ENCODE measurements at regions not wholly inside any gene's neighbourhood (a gene's known extent, or its start where the extent isn't known, plus 50 kb on each side); places are given as distances from the start of the nearest gene placed in this dataset.

DNA sequence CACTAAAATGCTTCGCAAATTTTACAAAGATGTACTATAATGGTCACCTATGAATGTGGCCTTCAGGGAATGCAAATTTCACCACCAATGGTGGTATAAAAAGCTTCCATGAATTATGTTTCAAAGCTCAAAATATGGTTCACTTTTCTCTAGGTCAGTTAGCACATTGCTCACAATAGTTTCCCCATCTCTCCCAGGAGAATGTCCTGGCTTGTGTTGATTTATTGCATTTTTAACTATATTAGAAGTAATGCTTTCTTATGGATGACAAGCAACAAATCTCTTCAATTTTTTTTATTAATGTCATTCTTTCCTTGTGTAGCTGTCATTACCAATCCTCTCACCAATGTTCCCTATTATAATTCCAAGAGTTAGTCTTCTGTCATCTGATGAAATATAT, 621.2 kb downstream of the TBC1D4 start:
- ChIA-PET CTCF (ENCODE audit: partially characterized antibody) (no interaction called here), POLR2A (ENCODE audit: partially characterized antibody) (no interaction called here)
- no peak overlapping the region for H2AFZ ChIP-seq (ENCODE audit: low read length)
- no peak overlapping the region for H4K91ac ChIP-seq (replicated peaks; ENCODE audit: insufficient read length, low read length)
- no peaks in the 10 kb centered on the region for H3K4me1 ChIP-seq (replicated peaks in 1 of 4; ENCODE audit: control insufficient read depth in 3 of 4, insufficient read depth in 4 of 4, low read length in 3 of 4)
- H3K79me1 ChIP-seq (ENCODE audit: low read depth, low read length), result no peaks in the 10 kb centered on the region
- H3K36me3 ChIP-seq (ENCODE audit: control insufficient read depth in 2 of 4, insufficient read depth in 4 of 4, low read length in 3 of 4), result no peaks in the 10 kb centered on the region
- no peak overlapping the region for H3K27ac ChIP-seq (ENCODE audit: low read depth, low read length)
- DNase-seq (ENCODE audit: low read depth in 1 of 2, low spot score in 2 of 2) (no peak), FAIRE-seq (no peak)
- H3K9ac ChIP-seq (replicated peaks in 1 of 4; ENCODE audit: extremely low read depth in 1 of 4, low read depth in 3 of 4, low read length in 3 of 4), result no peak overlapping the region
- no peak overlapping the region for H3K4me3 ChIP-seq (ENCODE audit: extremely low read depth in 1 of 4, insufficient read depth in 2 of 4, low read depth in 3 of 4, low read length in 4 of 4)
- H3K56ac ChIP-seq (replicated peaks; ENCODE audit: insufficient read length, low read depth, low read length), result no peak overlapping the region
- H2BK5ac ChIP-seq (ENCODE audit: low read depth, low read length), result no peak overlapping the region
- WGBS, 2 experiments (ENCODE audit: extremely low coverage in 1 of 2, insufficient coverage in 1 of 2, insufficient read length in 1 of 2, insufficient replicate concordance in 2 of 2, low coverage in 1 of 2, low lambda C conversion rate in 2 of 2, missing lambda C conversion rate in 1 of 2), result 100% methylated on average over 1 of the region's 1 CpG; no CpG with 5 or more reads in 1 of the 2 experiments
- no peaks in the 10 kb centered on the region for H3K9me3 ChIP-seq (ENCODE audit: insufficient read depth in 2 of 2, low read depth in 1 of 2, low read length in 1 of 2)
- no peak overlapping the region for H2BK120ac ChIP-seq (replicated peaks; ENCODE audit: low read depth, low read length)
- no peak overlapping the region for H4K5ac ChIP-seq (ENCODE audit: insufficient read length, low read depth, low read length)
- H4K8ac ChIP-seq (ENCODE audit: extremely low read depth, insufficient read depth, low read length), result no peak overlapping the region
- H2BK20ac ChIP-seq (ENCODE audit: low read length), result no peak overlapping the region
- no peak overlapping the region for H3K4ac ChIP-seq (replicated peaks; ENCODE audit: insufficient read length, low read depth, low read length)
- no peaks in the 10 kb centered on the region for H4K20me1 ChIP-seq (replicated peaks in 1 of 2; ENCODE audit: control insufficient read depth in 1 of 2, insufficient read depth in 2 of 2, low read length in 2 of 2)
- no peak overlapping the region for H3K23ac ChIP-seq (ENCODE audit: insufficient read length)
- H2BK15ac ChIP-seq (ENCODE audit: low read length), result no peak overlapping the region
- H3K79me2 ChIP-seq (ENCODE audit: control insufficient read depth in 1 of 2, insufficient read depth in 2 of 2, low read length in 2 of 2), result no peaks in the 10 kb centered on the region
- H2BK12ac ChIP-seq (ENCODE audit: low read depth, low read length), result no peak overlapping the region
- no peaks in the 10 kb centered on the region for H3K27me3 ChIP-seq (replicated peaks in 1 of 4; ENCODE audit: control insufficient read depth in 3 of 4, extremely low read depth in 1 of 4, insufficient read depth in 3 of 4, low read length in 3 of 4)
- H3K14ac ChIP-seq (ENCODE audit: insufficient read length), result no peak overlapping the region
- no peak overlapping the region for H3K4me2 ChIP-seq (ENCODE audit: insufficient read depth in 1 of 2, low read depth in 2 of 2, low read length in 2 of 2)
- H3K18ac ChIP-seq (ENCODE audit: extremely low read depth, low read length), result no peak overlapping the region
- H3K23me2 ChIP-seq (ENCODE audit: low read depth, low read length), result no peaks in the 10 kb centered on the region
- H2AK5ac ChIP-seq (ENCODE audit: low read depth, low read length), result no peak overlapping the region
- TF ChIP-seq TBP (IDR thresholded peaks at IDR 0.05; ENCODE audit: low read depth, low read length) (no peak), CBX5 (IDR thresholded peaks at IDR 0.05; ENCODE audit: low read depth, low read length) (no peak), RNF2 (IDR thresholded peaks at IDR 0.05; ENCODE audit: borderline replicate concordance, low read depth, low read length, missing control alignments, poor library complexity, severe bottlenecking) (no peak), JUND (IDR thresholded peaks at IDR 0.05; ENCODE audit: low read length) (no peak), CREB1 (IDR thresholded peaks at IDR 0.05) (no peak), CTBP2 (IDR thresholded peaks at IDR 0.05; ENCODE audit: borderline replicate concordance, insufficient read depth, insufficient read length, low read length) (no peak), POLR2A (IDR thresholded peaks at IDR 0.05; ENCODE audit: control extremely low read depth in 1 of 2, low read depth in 2 of 2, low read length in 2 of 2) (no peak), BACH1 (IDR thresholded peaks at IDR 0.05; ENCODE audit: low read length) (no peak)
- TF ChIP-seq, protein P1, sequence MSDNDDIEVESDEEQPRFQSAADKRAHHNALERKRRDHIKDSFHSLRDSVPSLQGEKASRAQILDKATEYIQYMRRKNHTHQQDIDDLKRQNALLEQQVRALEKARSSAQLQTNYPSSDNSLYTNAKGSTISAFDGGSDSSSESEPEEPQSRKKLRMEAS (IDR thresholded peaks at IDR 0.05), result no peak
- TF ChIP-seq, protein P2, sequence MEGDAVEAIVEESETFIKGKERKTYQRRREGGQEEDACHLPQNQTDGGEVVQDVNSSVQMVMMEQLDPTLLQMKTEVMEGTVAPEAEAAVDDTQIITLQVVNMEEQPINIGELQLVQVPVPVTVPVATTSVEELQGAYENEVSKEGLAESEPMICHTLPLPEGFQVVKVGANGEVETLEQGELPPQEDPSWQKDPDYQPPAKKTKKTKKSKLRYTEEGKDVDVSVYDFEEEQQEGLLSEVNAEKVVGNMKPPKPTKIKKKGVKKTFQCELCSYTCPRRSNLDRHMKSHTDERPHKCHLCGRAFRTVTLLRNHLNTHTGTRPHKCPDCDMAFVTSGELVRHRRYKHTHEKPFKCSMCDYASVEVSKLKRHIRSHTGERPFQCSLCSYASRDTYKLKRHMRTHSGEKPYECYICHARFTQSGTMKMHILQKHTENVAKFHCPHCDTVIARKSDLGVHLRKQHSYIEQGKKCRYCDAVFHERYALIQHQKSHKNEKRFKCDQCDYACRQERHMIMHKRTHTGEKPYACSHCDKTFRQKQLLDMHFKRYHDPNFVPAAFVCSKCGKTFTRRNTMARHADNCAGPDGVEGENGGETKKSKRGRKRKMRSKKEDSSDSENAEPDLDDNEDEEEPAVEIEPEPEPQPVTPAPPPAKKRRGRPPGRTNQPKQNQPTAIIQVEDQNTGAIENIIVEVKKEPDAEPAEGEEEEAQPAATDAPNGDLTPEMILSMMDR (IDR thresholded peaks at IDR 0.05; ENCODE audit: control extremely low read depth in 1 of 3, insufficient read depth in 1 of 3, low read depth in 1 of 3, low read length in 3 of 3), result no peak
- TF ChIP-seq, protein P3, sequence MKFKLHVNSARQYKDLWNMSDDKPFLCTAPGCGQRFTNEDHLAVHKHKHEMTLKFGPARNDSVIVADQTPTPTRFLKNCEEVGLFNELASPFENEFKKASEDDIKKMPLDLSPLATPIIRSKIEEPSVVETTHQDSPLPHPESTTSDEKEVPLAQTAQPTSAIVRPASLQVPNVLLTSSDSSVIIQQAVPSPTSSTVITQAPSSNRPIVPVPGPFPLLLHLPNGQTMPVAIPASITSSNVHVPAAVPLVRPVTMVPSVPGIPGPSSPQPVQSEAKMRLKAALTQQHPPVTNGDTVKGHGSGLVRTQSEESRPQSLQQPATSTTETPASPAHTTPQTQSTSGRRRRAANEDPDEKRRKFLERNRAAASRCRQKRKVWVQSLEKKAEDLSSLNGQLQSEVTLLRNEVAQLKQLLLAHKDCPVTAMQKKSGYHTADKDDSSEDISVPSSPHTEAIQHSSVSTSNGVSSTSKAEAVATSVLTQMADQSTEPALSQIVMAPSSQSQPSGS (IDR thresholded peaks at IDR 0.05; ENCODE audit: low read length), result no peak
